OCI-M1 (cell line): ENCODE measurements at regions not wholly inside any gene's neighbourhood (a gene's known extent, or its start where the extent isn't known, plus 50 kb on each side); places are given as distances from the start of the nearest gene placed in this dataset.
"Not testable (repeated sequence)": the region's sequence is repeated elsewhere in the genome, so short reads cannot be mapped to it uniquely, and the experiment has no call there.

Experiments used
- DNase-seq: peaks from one replicate; lab custom pipeline; 2025; lab: John Stamatoyannopoulos, UW

GRCh38 chr4:4666693-4667621 lies 125.1 kb upstream of the STX18 start:
- no peak for DNase-seq

- DNase-seq = no peak
These were observed 124.3 kb upstream of the STX18 start for GRCh38 chr4:4666187-4666586.

GRCh38 chr4:4664234-4664633 lies 122.4 kb upstream of the STX18 start:
- no peak for DNase-seq

GRCh38 chr4:4663028-4663427 lies 121.2 kb upstream of the STX18 start:
- no peak for DNase-seq

GRCh38 chr4:4662230-4662629 lies 120.4 kb upstream of the STX18 start:
- DNase-seq = no peak

GRCh38 chr4:4659871-4660651 lies 118.2 kb upstream of the STX18 start:
- DNase-seq = no peak

- no peak for DNase-seq
These were observed 116.2 kb upstream of the STX18 start for GRCh38 chr4:4658052-4658451.

- no peak for DNase-seq
These were observed 115.1 kb upstream of the STX18 start for GRCh38 chr4:4656977-4657376.

- no peak for DNase-seq
These were observed 114.1 kb upstream of the STX18 start for GRCh38 chr4:4655901-4656300.

- DNase-seq = no peak
These were observed 113.2 kb upstream of the STX18 start for GRCh38 chr4:4655011-4655410.

- DNase-seq = no peak
These were observed 110.2 kb upstream of the STX18 start for GRCh38 chr4:4651811-4652755.

GRCh38 chr4:4647041-4647440 lies 105.2 kb upstream of the STX18 start:
- DNase-seq = no peak

GRCh38 chr4:4645743-4646142 lies 103.9 kb upstream of the STX18 start:
- no peak for DNase-seq

GRCh38 chr4:4644277-4644676 lies 102.4 kb upstream of the STX18 start:
- DNase-seq = not testable (repeated sequence)

GRCh38 chr4:4643743-4644142 lies 101.9 kb upstream of the STX18 start:
- not testable (repeated sequence) for DNase-seq

- no peak for DNase-seq
These were observed 101.5 kb upstream of the STX18 start for GRCh38 chr4:4643306-4643705.

GRCh38 chr4:4642496-4643000 lies 100.7 kb upstream of the STX18 start:
- no peak for DNase-seq

GRCh38 chr4:4641661-4642495 lies 100.0 kb upstream of the STX18 start:
- DNase-seq = no peak

- DNase-seq = no peak
These were observed 99.4 kb upstream of the STX18 start for GRCh38 chr4:4641254-4641653.

- no peak for DNase-seq
These were observed 98.8 kb upstream of the STX18 start for GRCh38 chr4:4640692-4641091.

- no peak for DNase-seq
These were observed 97.5 kb upstream of the STX18 start for GRCh38 chr4:4639370-4639769.
